OCI-LY1 (cell line): ENCODE measurements at regions not wholly inside any gene's neighbourhood (a gene's known extent, or its start where the extent isn't known, plus 50 kb on each side); places are given as distances from the start of the nearest gene placed in this dataset.
"Not testable (repeated sequence)": the region's sequence is repeated elsewhere in the genome, so short reads cannot be mapped to it uniquely, and the experiment has no call there.

Experiments used
- H2AFZ ChIP-seq: fragments of 200-600 bp; sonication (generic), shearing (Covaris generic); 2 replicates; pipeline ENCODE4 v1.6.0; 2014; ENCODE audit warnings: antibody characterized with exemption, mild to moderate bottlenecking, low read length
- H3F3A ChIP-seq: fragments of 200-600 bp; sonication (generic), shearing (Covaris generic); 2 replicates; pipeline ENCODE4 v1.6.0; 2014; ENCODE audit warnings: mild to moderate bottlenecking, antibody characterized with exemption, low read length, moderate library complexity; ENCODE audit not compliant: insufficient read depth
- H3K27ac ChIP-seq: fragments of 200-600 bp; sonication (generic); 2 replicates; pipeline ENCODE4 v1.5.1; 2014; ENCODE audit warnings: low read length, mixed run types, mild to moderate bottlenecking, low read depth; ENCODE audit not compliant: poor library complexity, severe bottlenecking
- H3K27me3 ChIP-seq: fragments of 200-600 bp; sonication (generic); 2 replicates; pipeline ENCODE4 v1.6.0; 2014; ENCODE audit warnings: antibody characterized with exemption, mild to moderate bottlenecking, low read length, moderate library complexity; ENCODE audit not compliant: insufficient read depth
- H3K36me3 ChIP-seq: fragments of 200-600 bp; sonication (generic); 2 replicates; pipeline ENCODE4 v1.6.1; 2014; ENCODE audit warnings: mild to moderate bottlenecking, antibody characterized with exemption, low read length, moderate library complexity, mixed read lengths; ENCODE audit not compliant: insufficient read depth
- H3K4me1 ChIP-seq: fragments of 200-600 bp; sonication (generic); 2 replicates; pipeline ENCODE4 v1.5.1; 2014; ENCODE audit warnings: mild to moderate bottlenecking, low read length, moderate library complexity; ENCODE audit not compliant: insufficient read depth, severe bottlenecking
- H3K4me2 ChIP-seq: fragments of 200-600 bp; sonication (generic), shearing (Covaris generic); 2 replicates; pipeline ENCODE4 v1.6.1; 2014; ENCODE audit warnings: low read length
- H3K4me3 ChIP-seq: fragments of 200-600 bp; sonication (generic); 2 replicates; pipeline ENCODE4 v1.5.1; 2014; ENCODE audit warnings: low read length, low read depth, mild to moderate bottlenecking, mixed read lengths; ENCODE audit not compliant: poor library complexity, severe bottlenecking
- H3K79me2 ChIP-seq: fragments of 200-600 bp; shearing (Covaris generic); 2 replicates; pipeline ENCODE4 v1.6.1; 2016; ENCODE audit warnings: mixed run types, low read length, mixed read lengths; ENCODE audit not compliant: insufficient read depth
- H3K9ac ChIP-seq: fragments of 200-600 bp; sonication (generic), shearing (Covaris generic); 2 replicates; pipeline ENCODE4 v1.6.1; 2014; ENCODE audit warnings: mild to moderate bottlenecking, low read length, mixed read lengths
- H3K9me2 ChIP-seq: fragments of 200-600 bp; sonication (generic), shearing (Covaris generic); 2 replicates; pipeline ENCODE4 v1.6.1; 2014; ENCODE audit warnings: low read depth, mild to moderate bottlenecking, low read length, mixed read lengths
- H3K9me3 ChIP-seq: fragments of 200-600 bp; shearing (Covaris generic); 2 replicates; pipeline ENCODE4 v1.6.1; 2014; ENCODE audit warnings: low read length, mixed read lengths
- H4K20me1 ChIP-seq: fragments of 200-600 bp; sonication (generic), shearing (Covaris generic); 2 replicates; pipeline ENCODE4 v1.6.0; 2016; ENCODE audit warnings: mild to moderate bottlenecking, low read length; ENCODE audit not compliant: insufficient read depth
- EZH2 ChIP-seq: fragments of 200-600 bp; sonication (generic), shearing (Covaris generic); IDR thresholded peaks from 2 replicates; pipeline ENCODE4 v1.8.0; 2017; ENCODE audit warnings: borderline replicate concordance, mixed run types, mild to moderate bottlenecking, antibody characterized with exemption, low read length, moderate library complexity, mixed read lengths
- TF ChIP-seq, protein P1 (sequence below): fragments of 200-600 bp; sonication (generic), shearing (Covaris generic); IDR thresholded peaks from 2 replicates; pipeline ENCODE4 v1.5.1; 2017; ENCODE audit warnings: mild to moderate bottlenecking, antibody characterized with exemption, low read length, moderate library complexity, mixed read lengths

DNA sequence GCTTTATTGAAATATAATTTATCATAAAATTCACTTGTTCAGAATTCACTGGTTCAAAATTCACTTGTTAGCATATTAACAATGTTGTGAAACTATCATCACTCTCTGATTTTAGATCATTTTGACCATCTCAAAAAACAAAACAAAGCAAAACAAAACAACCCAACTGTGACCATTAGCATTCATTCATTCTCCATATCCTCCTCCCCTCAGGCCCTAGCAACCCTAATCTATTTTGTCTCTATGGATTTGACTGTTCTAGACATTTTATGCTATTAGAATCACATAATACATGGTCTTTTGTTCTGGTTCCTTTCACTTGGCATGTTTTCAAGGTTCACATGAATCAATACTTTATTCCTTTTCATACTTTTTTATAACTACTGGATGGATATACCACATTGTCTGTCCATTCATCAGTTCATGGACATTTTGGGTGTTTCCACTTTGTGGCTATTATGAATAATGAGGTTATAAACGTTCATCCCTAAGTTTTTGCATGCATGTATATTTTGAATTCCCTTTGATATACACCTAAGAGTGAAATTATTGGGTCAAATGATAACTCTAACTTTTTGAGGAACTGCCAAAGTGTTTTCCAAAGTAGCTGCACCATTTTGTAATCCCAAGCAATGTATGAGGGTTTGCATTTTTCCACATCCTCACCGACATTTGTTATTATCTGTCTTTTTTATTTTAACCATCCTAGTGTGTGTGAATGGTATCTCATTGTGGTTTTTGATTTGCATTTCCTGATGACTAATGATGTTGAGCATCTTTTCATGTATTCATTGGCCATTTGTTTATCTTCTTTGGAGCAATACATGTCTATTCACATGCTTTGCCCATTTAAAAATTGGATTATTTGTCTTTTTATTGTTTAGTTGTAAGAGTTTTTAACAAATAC is 304.1 kb downstream of the SH3GL2 start:
- H3K9ac ChIP-seq = no peak overlapping the region
- H3K9me2 ChIP-seq = no peaks in the 10 kb centered on the region
- TF ChIP-seq, protein P1, sequence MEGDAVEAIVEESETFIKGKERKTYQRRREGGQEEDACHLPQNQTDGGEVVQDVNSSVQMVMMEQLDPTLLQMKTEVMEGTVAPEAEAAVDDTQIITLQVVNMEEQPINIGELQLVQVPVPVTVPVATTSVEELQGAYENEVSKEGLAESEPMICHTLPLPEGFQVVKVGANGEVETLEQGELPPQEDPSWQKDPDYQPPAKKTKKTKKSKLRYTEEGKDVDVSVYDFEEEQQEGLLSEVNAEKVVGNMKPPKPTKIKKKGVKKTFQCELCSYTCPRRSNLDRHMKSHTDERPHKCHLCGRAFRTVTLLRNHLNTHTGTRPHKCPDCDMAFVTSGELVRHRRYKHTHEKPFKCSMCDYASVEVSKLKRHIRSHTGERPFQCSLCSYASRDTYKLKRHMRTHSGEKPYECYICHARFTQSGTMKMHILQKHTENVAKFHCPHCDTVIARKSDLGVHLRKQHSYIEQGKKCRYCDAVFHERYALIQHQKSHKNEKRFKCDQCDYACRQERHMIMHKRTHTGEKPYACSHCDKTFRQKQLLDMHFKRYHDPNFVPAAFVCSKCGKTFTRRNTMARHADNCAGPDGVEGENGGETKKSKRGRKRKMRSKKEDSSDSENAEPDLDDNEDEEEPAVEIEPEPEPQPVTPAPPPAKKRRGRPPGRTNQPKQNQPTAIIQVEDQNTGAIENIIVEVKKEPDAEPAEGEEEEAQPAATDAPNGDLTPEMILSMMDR = no peak
- TF ChIP-seq EZH2 = no peak
- H4K20me1 ChIP-seq = no peaks in the 10 kb centered on the region
- H3K36me3 ChIP-seq = no peaks in the 10 kb centered on the region
- H3K4me2 ChIP-seq = no peak overlapping the region
- no peaks in the 10 kb centered on the region for H3K79me2 ChIP-seq
- H3K4me1 ChIP-seq = no peaks in the 10 kb centered on the region
- H3K27ac ChIP-seq = no peak overlapping the region
- H3K27me3 ChIP-seq = no peaks in the 10 kb centered on the region
- no peaks in the 10 kb centered on the region for H3F3A ChIP-seq
- no peak overlapping the region for H3K4me3 ChIP-seq
- H3K9me3 ChIP-seq = no peaks in the 10 kb centered on the region
- H2AFZ ChIP-seq = no peak overlapping the region

DNA sequence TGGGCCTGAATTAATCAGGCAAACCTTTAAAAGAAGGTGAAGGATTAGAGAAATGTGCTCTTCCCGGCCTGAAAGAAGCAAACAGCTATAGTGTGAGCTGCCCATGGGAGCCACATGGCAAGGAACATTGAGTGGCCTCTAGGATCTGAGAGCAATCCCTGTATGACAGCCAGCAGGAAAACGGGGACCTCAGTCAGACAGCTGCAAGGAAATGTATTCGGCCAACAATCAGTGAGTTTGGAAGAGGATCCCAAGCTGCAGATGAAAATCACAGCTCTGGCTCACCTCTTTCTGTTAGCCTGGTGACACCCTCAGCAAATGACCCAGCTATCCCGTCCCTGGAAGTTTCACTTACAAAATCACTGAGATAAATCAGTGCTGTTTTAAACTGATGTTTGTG is 309.2 kb downstream of the SH3GL2 start:
- no peaks in the 10 kb centered on the region for H3K9me3 ChIP-seq
- no peaks in the 10 kb centered on the region for H3F3A ChIP-seq
- TF ChIP-seq, protein P1 = no peak
- TF ChIP-seq EZH2 = no peak
- H3K4me3 ChIP-seq = no peak overlapping the region
- H3K4me2 ChIP-seq = no peak overlapping the region
- H3K36me3 ChIP-seq = no peaks in the 10 kb centered on the region
- H3K4me1 ChIP-seq = no peaks in the 10 kb centered on the region
- no peaks in the 10 kb centered on the region for H3K27me3 ChIP-seq
- no peak overlapping the region for H2AFZ ChIP-seq
- H3K9me2 ChIP-seq = no peaks in the 10 kb centered on the region
- H4K20me1 ChIP-seq = no peaks in the 10 kb centered on the region
- no peaks in the 10 kb centered on the region for H3K79me2 ChIP-seq
- H3K27ac ChIP-seq = no peak overlapping the region
- no peak overlapping the region for H3K9ac ChIP-seq

DNA sequence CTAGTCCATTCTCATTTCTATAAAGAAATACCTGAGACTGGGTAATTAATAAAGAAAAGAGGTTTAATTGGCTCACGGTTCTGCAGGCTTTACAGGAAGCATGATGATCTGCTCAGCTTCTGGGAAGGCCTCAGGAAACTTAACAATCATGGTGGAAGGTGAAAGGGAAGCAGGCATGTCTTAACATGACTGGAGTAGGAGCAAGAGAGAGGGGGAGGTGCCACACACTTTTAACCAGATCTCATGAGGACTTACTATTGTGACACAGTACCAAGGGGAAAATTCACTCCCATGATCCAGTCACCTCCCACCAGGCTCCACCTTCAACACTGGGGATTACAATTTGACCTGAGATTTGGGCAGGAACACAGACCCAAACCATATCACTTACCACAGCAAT is 310.1 kb downstream of the SH3GL2 start:
- H3K9ac ChIP-seq, H3K4me3 ChIP-seq, H3K27ac ChIP-seq, H3K79me2 ChIP-seq, H3K27me3 ChIP-seq, H3K4me1 ChIP-seq, H3K4me2 ChIP-seq, H3F3A ChIP-seq, H4K20me1 ChIP-seq, H3K36me3 ChIP-seq, H2AFZ ChIP-seq, H3K9me3 ChIP-seq, H3K9me2 ChIP-seq: not testable (repeated sequence)
